ENCODE measurements at regions not wholly inside any gene's neighbourhood (a gene's known extent, or its start where the extent isn't known, plus 50 kb on each side); places are given as distances from the start of the nearest gene placed in this dataset.
"Not testable (repeated sequence)": the region's sequence is repeated elsewhere in the genome, so short reads cannot be mapped to it uniquely, and the experiment has no call there.

DNA sequence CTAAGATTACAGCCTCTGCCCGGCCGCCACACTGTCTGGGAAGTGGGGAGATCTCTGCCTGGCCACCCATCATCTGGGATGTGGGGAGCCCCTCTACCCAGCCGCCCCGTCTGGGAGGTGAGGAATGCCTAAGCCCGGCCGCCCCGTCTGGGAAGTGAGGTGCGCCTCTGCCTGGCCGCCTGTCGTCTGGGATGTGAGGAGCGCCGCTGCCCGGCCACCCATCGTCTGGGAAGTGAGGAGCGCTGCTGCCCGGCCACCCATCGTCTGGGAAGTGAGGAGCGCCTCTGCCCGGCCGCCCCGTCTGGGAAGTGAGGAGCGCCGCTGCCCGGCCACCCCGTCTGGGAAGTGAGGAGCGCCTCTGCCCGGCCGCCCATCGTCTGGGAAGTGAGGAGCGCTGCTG is 135.9 kb upstream of the PROKR2 start:
- intact Hi-C loops (cut with micrococcal nuclease); H3K9me1 ChIP-seq (replicated peaks; ENCODE audit: control insufficient read depth, extremely low read depth, insufficient read depth, low read length): not testable (repeated sequence)

DNA sequence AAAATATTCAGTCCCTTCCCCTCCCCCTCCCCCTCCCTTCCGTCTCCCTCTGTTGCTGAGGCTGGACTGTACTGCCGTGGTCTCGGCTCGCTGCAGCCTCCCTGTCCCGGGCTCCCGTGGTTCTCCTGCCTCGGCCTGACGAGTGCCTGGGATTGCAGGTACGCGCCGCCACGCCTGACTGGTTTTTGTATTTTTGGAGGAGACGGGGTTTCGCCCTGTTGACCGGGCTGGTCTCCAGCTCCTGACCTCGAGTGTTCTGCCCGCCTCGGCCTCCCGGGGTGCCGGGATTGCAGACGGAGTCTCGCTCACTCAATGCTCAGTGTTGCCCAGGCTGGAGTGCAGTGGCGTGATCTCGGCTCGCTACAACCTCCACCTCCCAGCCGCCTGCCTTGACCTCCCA is 135.5 kb upstream of the PROKR2 start:
- FAIRE-seq; H3K79me2 ChIP-seq (ENCODE audit: control insufficient read depth, insufficient read depth, low read length); H3K9ac ChIP-seq (replicated peaks; ENCODE audit: extremely low read depth, insufficient read depth, low read length); dilution Hi-C loops (cut with MboI; ENCODE audit: extremely low pct_ligation_motif_present, low sequenced_read_pairs); H4K20me1 ChIP-seq (replicated peaks; ENCODE audit: control insufficient read depth, extremely low read depth, insufficient read depth, low read length); H3K27me3 ChIP-seq (ENCODE audit: control insufficient read depth in 2 of 2, insufficient read depth in 2 of 2, low read length in 2 of 2); H3K27ac ChIP-seq (ENCODE audit: insufficient read depth, low read depth, low read length); H3K36me3 ChIP-seq (ENCODE audit: control insufficient read depth in 2 of 2, extremely low read depth in 1 of 2, insufficient read depth in 2 of 2, low read length in 2 of 2); CTCF ChIA-PET; H3K4me2 ChIP-seq (ENCODE audit: insufficient read depth, low read length); BruUV-seq (replicated peaks); H3K4me1 ChIP-seq (ENCODE audit: control insufficient read depth, extremely low read depth, insufficient read depth, low read length); intact Hi-C loops (cut with micrococcal nuclease); H3K4me3 ChIP-seq (replicated peaks in 1 of 3; ENCODE audit: insufficient read depth in 1 of 3, low read depth in 1 of 3, low read length in 3 of 3); H3K9me3 ChIP-seq (replicated peaks; ENCODE audit: control insufficient read depth, insufficient read depth, low read length); POLR2A ChIA-PET; H3K9me1 ChIP-seq (replicated peaks; ENCODE audit: control insufficient read depth, extremely low read depth, insufficient read depth, low read length); DNase-seq (ENCODE audit: low read depth, low spot score); H2AFZ ChIP-seq (ENCODE audit: low read depth, low read length): not testable (repeated sequence)

More for the DNA sequence above, 135.9 kb upstream of the PROKR2 start:
- dilution Hi-C loops (cut with MboI; ENCODE audit: extremely low pct_ligation_motif_present, low sequenced_read_pairs); H2AFZ ChIP-seq (ENCODE audit: low read depth, low read length); H3K27me3 ChIP-seq (ENCODE audit: control insufficient read depth in 2 of 2, insufficient read depth in 2 of 2, low read length in 2 of 2); H3K9me3 ChIP-seq (replicated peaks; ENCODE audit: control insufficient read depth, insufficient read depth, low read length); FAIRE-seq; BruUV-seq (replicated peaks); H3K4me2 ChIP-seq (ENCODE audit: insufficient read depth, low read length); H3K27ac ChIP-seq (ENCODE audit: insufficient read depth, low read depth, low read length); POLR2A ChIA-PET; H3K9ac ChIP-seq (replicated peaks; ENCODE audit: extremely low read depth, insufficient read depth, low read length); H3K79me2 ChIP-seq (ENCODE audit: control insufficient read depth, insufficient read depth, low read length); CTCF ChIA-PET; H3K4me1 ChIP-seq (ENCODE audit: control insufficient read depth, extremely low read depth, insufficient read depth, low read length); H3K36me3 ChIP-seq (ENCODE audit: control insufficient read depth in 2 of 2, extremely low read depth in 1 of 2, insufficient read depth in 2 of 2, low read length in 2 of 2); DNase-seq (ENCODE audit: low read depth, low spot score); H3K4me3 ChIP-seq (replicated peaks in 1 of 3; ENCODE audit: insufficient read depth in 1 of 3, low read depth in 1 of 3, low read length in 3 of 3); H4K20me1 ChIP-seq (replicated peaks; ENCODE audit: control insufficient read depth, extremely low read depth, insufficient read depth, low read length): not testable (repeated sequence)

- ChIA-PET CTCF (interaction anchor here (1.0 to 6.9 kb wide), 3 partner anchors 11 to 245 kb away, joined by 3 to 228 read pairs (median 4); no protein-coding TSS in a partner anchor), POLR2A (no interaction called here)
- H3K36me3 ChIP-seq (ENCODE audit: control insufficient read depth in 2 of 2, extremely low read depth in 1 of 2, insufficient read depth in 2 of 2, low read length in 2 of 2), result no peaks in the 10 kb centered on the region
- H4K20me1 ChIP-seq (replicated peaks; ENCODE audit: control insufficient read depth, extremely low read depth, insufficient read depth, low read length), result no peaks in the 10 kb centered on the region
- H2AFZ ChIP-seq (ENCODE audit: low read depth, low read length), result no peak overlapping the region
- no peaks in the 10 kb centered on the region for H3K9me3 ChIP-seq (replicated peaks; ENCODE audit: control insufficient read depth, insufficient read depth, low read length)
- no peak overlapping the region for H3K4me3 ChIP-seq (replicated peaks in 1 of 3; ENCODE audit: insufficient read depth in 1 of 3, low read depth in 1 of 3, low read length in 3 of 3)
- H3K4me1 ChIP-seq (ENCODE audit: control insufficient read depth, extremely low read depth, insufficient read depth, low read length), result no peaks in the 10 kb centered on the region
- TF ChIP-seq, protein P1, sequence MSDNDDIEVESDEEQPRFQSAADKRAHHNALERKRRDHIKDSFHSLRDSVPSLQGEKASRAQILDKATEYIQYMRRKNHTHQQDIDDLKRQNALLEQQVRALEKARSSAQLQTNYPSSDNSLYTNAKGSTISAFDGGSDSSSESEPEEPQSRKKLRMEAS (IDR thresholded peaks at IDR 0.05; ENCODE audit: insufficient read depth, insufficient read length), result no peak
- no peak for TF ChIP-seq POLR2AphosphoS5 (IDR thresholded peaks at IDR 0.05; ENCODE audit: insufficient read depth, low read depth, low read length)
- TF ChIP-seq, protein P2, sequence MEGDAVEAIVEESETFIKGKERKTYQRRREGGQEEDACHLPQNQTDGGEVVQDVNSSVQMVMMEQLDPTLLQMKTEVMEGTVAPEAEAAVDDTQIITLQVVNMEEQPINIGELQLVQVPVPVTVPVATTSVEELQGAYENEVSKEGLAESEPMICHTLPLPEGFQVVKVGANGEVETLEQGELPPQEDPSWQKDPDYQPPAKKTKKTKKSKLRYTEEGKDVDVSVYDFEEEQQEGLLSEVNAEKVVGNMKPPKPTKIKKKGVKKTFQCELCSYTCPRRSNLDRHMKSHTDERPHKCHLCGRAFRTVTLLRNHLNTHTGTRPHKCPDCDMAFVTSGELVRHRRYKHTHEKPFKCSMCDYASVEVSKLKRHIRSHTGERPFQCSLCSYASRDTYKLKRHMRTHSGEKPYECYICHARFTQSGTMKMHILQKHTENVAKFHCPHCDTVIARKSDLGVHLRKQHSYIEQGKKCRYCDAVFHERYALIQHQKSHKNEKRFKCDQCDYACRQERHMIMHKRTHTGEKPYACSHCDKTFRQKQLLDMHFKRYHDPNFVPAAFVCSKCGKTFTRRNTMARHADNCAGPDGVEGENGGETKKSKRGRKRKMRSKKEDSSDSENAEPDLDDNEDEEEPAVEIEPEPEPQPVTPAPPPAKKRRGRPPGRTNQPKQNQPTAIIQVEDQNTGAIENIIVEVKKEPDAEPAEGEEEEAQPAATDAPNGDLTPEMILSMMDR (IDR thresholded peaks at IDR 0.05; ENCODE audit: extremely low read depth in 1 of 2, insufficient read depth in 1 of 2, low read depth in 1 of 2, low read length in 2 of 2), result no peak
- TF ChIP-seq POLR2A (IDR thresholded peaks at IDR 0.05; ENCODE audit: low read depth, low read length), result no peak
- no peak for TF ChIP-seq MYC (IDR thresholded peaks at IDR 0.05; ENCODE audit: low read depth, low read length)
- no peak for TF ChIP-seq JUN (IDR thresholded peaks at IDR 0.05; ENCODE audit: borderline replicate concordance, insufficient read depth, insufficient read length, low read depth)
- no peak for TF ChIP-seq EZH2 (IDR thresholded peaks at IDR 0.05; ENCODE audit: borderline replicate concordance, low read depth, low read length, severe bottlenecking)
- TF ChIP-seq FOS (IDR thresholded peaks at IDR 0.05; ENCODE audit: borderline replicate concordance, insufficient read depth, low read length), result no peak
- TF ChIP-seq GATA2 (IDR thresholded peaks at IDR 0.05; ENCODE audit: insufficient read depth, insufficient read length, low read depth, low read length), result no peak
- peaks cover 0 to 3% of the 10 kb centered on the region in 2 experiments for H3K27me3 ChIP-seq (ENCODE audit: control insufficient read depth in 2 of 2, insufficient read depth in 2 of 2, low read length in 2 of 2)
- intact Hi-C loops (cut with micrococcal nuclease) (no loop called here), dilution Hi-C loops (cut with MboI; ENCODE audit: extremely low pct_ligation_motif_present, low sequenced_read_pairs) (no loop called here)
- H3K9ac ChIP-seq (replicated peaks; ENCODE audit: extremely low read depth, insufficient read depth, low read length), result no peak overlapping the region
- H3K27ac ChIP-seq (ENCODE audit: insufficient read depth, low read depth, low read length), result no peak overlapping the region
- DNase-seq (ENCODE audit: low read depth, low spot score), result no peak
- no peaks in the 10 kb centered on the region for H3K79me2 ChIP-seq (ENCODE audit: control insufficient read depth, insufficient read depth, low read length)
- H3K4me2 ChIP-seq (ENCODE audit: insufficient read depth, low read length), result no peak overlapping the region
- no peaks in the 10 kb centered on the region for H3K9me1 ChIP-seq (replicated peaks; ENCODE audit: control insufficient read depth, extremely low read depth, insufficient read depth, low read length)
- BruUV-seq (replicated peaks), result no TSS peak
- FAIRE-seq, result no peak
Measured at GRCh38 chr20:5451643-5452210, 135.0 kb upstream of the PROKR2 start.
